Peyer's patch (tissue), 4 donors: ENCODE measurements at regions not wholly inside any gene's neighbourhood (a gene's known extent, or its start where the extent isn't known, plus 50 kb on each side); places are given as distances from the start of the nearest gene placed in this dataset.

Experiments used
- POLR2A ChIP-seq, 2 donors: fragments of 450-650 bp; IDR thresholded peaks; one replicate each; pipeline ENCODE4 v1.5.1; 2017; ENCODE audit warnings: antibody characterized with exemption in 2 of 2, mild to moderate bottlenecking in 2 of 2, moderate library complexity in 2 of 2
- TF ChIP-seq, protein P1 (sequence below), 6 experiments: fragments of 450-650 bp in 4 of 6; fragments of 200-600 bp in 2 of 6; sonication (generic) in 1 of 6; IDR thresholded peaks; one replicate each; pipeline ENCODE4 v1.5.1; 2017 to 2019; ENCODE audit warnings: antibody characterized with exemption in 6 of 6, mild to moderate bottlenecking in 3 of 6, moderate library complexity in 1 of 6

GRCh38 chr22:49078076-49078710 is 749.5 kb downstream of the BRD1 start:
- TF ChIP-seq, protein P1, sequence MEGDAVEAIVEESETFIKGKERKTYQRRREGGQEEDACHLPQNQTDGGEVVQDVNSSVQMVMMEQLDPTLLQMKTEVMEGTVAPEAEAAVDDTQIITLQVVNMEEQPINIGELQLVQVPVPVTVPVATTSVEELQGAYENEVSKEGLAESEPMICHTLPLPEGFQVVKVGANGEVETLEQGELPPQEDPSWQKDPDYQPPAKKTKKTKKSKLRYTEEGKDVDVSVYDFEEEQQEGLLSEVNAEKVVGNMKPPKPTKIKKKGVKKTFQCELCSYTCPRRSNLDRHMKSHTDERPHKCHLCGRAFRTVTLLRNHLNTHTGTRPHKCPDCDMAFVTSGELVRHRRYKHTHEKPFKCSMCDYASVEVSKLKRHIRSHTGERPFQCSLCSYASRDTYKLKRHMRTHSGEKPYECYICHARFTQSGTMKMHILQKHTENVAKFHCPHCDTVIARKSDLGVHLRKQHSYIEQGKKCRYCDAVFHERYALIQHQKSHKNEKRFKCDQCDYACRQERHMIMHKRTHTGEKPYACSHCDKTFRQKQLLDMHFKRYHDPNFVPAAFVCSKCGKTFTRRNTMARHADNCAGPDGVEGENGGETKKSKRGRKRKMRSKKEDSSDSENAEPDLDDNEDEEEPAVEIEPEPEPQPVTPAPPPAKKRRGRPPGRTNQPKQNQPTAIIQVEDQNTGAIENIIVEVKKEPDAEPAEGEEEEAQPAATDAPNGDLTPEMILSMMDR (IDR thresholded peaks at IDR 0.05): no peak
- no peak for TF ChIP-seq POLR2A (IDR thresholded peaks at IDR 0.05)
